Stomach (tissue), 4 donors: ENCODE measurements at regions not wholly inside any gene's neighbourhood (a gene's known extent, or its start where the extent isn't known, plus 50 kb on each side); places are given as distances from the start of the nearest gene placed in this dataset.

Experiments
- CTCF ChIP-seq, 7 experiments: fragments of 450-650 bp in 4 of 7; fragments of 200-600 bp in 3 of 7; sonication (generic) in 3 of 7; IDR thresholded peaks; one replicate each; pipeline ENCODE4 v1.5.1; 2016 to 2019; ENCODE audit warnings: antibody characterized with exemption in 7 of 7, control low read depth in 2 of 7, mild to moderate bottlenecking in 1 of 7
- POLR2A ChIP-seq, 4 donors: fragments of 450-650 bp; IDR thresholded peaks; one replicate each; pipeline ENCODE4 v1.6.1; 2016; ENCODE audit warnings: antibody characterized with exemption in 4 of 4, control low read depth in 2 of 4, mild to moderate bottlenecking in 1 of 4, moderate library complexity in 1 of 4

- TF ChIP-seq CTCF (IDR thresholded peaks at IDR 0.05) (no peak), POLR2A (IDR thresholded peaks at IDR 0.05) (no peak)
These were observed 77.2 kb upstream of the BHLHE23 start for GRCh38 chr20:63083831-63084562.
